ENCODE measurements at regions not wholly inside any gene's neighbourhood (a gene's known extent, or its start where the extent isn't known, plus 50 kb on each side); places are given as distances from the start of the nearest gene placed in this dataset.
"Not testable (repeated sequence)": the region's sequence is repeated elsewhere in the genome, so short reads cannot be mapped to it uniquely, and the experiment has no call there.

DNA sequence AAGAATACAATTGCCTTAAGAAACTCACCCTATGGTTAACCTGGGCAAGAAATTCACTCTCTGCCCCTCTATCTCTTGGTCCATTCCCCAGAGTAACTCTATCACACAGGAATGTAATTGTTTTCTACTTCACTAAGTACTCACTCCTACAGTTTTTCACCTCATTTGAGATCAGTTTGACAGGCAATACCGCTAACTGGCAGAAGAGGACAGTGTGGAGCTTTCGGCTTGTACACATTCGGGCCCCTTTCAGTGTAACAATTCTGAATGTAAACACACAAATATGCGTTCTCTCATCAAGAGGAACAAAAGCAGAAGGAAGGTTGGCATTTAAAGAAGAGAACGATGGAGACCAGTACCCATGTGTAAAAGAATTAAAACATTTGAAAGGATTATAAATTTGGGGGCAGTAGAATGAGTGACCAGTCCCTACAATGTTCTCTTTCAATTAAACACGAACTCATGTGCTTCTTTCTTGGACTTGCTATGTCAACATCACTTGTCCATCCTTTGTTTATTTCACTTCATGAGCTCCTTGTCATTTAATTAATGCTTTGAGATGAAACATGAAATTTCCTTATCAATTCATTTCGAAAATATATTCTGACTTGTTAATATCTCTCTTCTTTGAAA is 188.5 kb upstream of the GRAMD2B start:
- DNase-seq (ENCODE audit: low read depth) = no peak

GRCh38 chr5:126235628-126236027 is 187.6 kb upstream of the GRAMD2B start:
- no peak for DNase-seq (ENCODE audit: low read depth)

DNA sequence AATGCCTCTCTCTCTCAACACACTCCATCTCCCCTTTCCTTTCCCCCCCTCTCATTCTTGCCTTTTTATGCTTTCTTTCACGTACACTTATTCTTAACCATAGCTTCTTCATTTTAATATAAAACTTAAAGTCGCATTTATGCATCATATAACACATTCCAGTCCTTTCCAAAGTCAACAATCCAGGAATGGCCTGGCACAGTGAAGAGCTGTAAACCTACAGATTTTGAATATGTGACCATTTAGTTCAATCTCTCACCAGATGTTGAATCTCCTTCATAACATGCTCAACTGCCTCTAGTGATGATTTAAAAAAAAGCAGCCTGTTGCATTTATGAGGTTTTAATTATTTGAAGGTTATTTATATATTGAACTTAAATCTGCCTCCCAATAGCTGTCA is 186.2 kb upstream of the GRAMD2B start:
- no peak for DNase-seq (ENCODE audit: low read depth)

- no peak for DNase-seq (ENCODE audit: low read depth)
Measured at GRCh38 chr5:126248611-126249010, 174.6 kb upstream of the GRAMD2B start.

DNA sequence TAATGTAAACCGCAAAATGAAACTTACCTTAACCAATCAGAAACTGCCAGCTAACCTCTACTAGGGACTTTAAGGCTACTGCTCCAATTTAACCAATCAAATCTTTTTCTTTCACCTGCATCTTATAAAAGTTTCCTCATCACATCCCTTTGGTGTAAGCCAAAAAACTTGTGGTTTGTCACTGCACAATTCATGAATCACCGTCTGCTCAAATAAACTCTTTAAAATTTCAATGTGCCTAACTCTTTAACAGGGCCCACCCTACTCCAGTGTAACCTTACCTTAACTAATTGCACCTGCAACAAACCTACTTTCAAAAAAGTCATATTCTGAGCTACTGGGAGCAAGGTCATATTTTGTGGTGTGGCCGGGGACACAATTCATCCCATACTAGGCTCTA is 172.2 kb upstream of the GRAMD2B start:
- DNase-seq (ENCODE audit: low read depth) = no peak

- DNase-seq (ENCODE audit: low read depth) = no peak
Measured at GRCh38 chr5:126253406-126253805, 169.8 kb upstream of the GRAMD2B start.

- DNase-seq (ENCODE audit: low read depth) = no peak
Measured at GRCh38 chr5:126263591-126264184, 159.5 kb upstream of the GRAMD2B start.

DNA sequence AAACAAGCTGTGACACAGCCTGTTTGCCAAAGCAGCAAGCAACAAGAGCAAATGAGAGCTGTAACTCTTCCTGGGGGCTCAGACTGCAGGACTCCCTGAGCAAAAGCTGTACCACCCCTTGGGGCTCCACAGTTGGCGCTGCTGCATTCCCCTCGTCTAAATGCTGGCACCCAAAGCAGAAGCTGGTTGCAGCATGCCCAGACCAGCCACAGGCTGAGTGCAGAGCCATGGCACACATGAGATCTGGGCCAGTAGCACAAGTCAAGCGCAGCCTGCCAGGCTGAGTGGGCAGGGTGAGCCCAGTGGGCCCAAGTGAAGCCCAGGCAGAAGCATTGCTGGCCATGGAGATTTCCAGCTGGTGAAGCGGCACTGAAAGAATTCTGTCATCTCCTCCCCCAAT is 157.3 kb upstream of the GRAMD2B start:
- no peak for DNase-seq (ENCODE audit: low read depth)

- DNase-seq (ENCODE audit: low read depth) = no peak
Measured at GRCh38 chr5:126267438-126267837, 155.8 kb upstream of the GRAMD2B start.

- no peak for DNase-seq (ENCODE audit: low read depth)
Measured at GRCh38 chr5:126268697-126269315, 154.4 kb upstream of the GRAMD2B start.

GRCh38 chr5:126269511-126269910 is 153.7 kb upstream of the GRAMD2B start:
- no peak for DNase-seq (ENCODE audit: low read depth)

DNA sequence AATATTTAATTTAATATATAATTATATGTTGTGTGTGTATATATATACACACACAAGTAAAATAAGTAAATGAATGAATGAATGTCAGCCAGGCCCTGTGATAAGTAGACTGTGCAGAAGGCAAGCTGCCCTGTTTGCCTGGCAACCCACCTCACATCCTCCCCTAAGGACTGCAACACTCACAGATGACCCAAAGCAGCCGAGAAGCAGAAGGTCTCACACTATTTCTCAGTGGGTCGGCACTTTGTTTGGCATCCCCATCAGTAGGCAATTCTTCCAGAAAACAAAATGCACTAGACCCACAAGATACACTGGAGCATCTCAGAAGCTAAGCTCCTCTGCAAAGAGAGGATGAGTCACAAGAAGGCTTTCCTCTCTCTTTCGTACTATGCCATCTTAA is 152.1 kb upstream of the GRAMD2B start:
- DNase-seq (ENCODE audit: low read depth) = no peak

DNA sequence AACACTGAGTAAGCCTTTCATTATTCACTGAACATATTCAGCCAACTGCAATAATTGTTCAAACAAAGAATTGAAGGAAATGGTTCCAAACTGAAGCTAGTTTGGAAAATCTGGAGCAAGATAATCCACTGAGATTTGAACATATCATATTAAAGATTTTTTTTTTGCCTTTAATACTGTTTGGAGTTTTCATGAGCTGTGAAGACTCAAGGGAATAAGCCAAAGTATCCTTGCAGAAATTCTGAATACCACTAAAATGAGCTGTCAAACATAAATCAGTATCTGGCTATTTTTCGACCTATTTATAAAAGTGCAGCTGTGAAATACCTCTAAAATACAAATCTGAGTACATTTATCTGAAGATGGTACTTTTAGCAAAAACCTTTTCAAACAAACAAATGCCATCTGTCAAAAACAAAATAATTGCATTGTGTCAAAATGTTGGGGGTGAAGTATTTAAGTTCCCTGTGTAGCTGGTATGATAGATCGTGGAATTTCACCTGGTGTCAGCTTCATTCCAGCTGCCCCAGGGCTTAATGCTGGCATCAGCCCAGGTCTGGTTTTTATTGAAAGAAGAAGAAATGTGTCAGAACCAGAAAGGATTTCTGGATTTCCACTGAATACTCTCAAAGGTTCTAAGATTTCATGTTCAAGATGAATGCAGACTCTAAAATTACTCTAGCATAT is 149.0 kb upstream of the GRAMD2B start:
- DNase-seq (ENCODE audit: low read depth) = no peak

DNA sequence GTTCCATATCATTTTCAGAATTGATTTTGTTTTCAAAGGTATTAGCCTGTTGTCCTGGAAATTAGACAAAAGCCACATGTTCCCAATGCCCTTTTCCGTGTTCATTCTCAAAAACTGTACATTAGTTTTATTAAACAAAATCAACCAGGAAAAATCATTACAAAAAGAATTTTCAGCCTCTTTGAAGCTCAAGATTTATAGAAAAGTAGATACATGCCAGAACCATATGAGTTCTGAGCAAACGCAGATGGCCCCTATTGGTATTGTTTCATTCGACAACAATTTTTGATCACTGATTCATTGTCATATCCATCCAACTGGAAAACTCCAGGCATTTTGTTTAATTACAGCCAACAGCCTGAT is 148.5 kb upstream of the GRAMD2B start:
- DNase-seq (ENCODE audit: low read depth) = no peak

- DNase-seq (ENCODE audit: low read depth) = no peak
Measured at GRCh38 chr5:126277762-126278161, 145.4 kb upstream of the GRAMD2B start.

DNA sequence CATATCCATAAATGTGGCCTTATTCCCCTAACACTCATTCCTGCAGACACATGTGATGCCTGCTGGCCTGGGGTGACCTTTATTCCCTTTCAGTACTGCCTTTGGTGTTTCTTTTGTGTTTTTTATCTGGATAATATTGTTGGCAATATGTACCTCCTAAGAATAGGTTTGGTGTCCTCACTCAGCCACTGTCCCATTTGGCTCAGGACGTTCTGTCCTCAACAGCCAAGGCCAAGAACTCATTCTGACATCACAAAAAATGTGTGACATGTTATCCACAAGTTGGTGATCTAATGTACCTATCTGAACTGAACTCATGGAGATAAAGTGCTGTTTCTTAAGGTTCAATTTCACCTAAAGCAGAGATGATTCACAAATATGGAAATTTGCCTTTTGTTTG is 142.9 kb upstream of the GRAMD2B start:
- DNase-seq (ENCODE audit: low read depth) = no peak

DNA sequence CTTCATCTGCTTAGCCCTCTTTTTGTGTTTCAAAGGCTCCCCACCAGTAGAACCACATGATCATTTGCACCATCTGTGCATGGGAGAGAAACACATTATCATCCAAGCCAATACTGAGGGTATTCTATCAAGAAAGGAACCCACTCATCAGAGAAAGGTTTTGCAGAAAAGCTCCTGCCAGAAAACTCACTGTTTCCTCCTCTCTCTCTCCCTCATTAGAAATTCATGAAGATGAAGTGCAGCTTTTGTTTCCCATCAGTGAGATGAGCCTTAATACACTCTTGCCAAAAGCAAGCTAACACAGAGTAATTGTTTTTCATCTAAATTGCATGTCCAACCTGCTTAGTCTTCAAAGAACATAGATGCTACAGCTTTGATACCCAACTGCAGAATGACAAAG is 142.4 kb upstream of the GRAMD2B start:
- no peak for DNase-seq (ENCODE audit: low read depth)

GRCh38 chr5:126284977-126285696 is 138.1 kb upstream of the GRAMD2B start:
- DNase-seq (ENCODE audit: low read depth) = no peak

GRCh38 chr5:126296121-126296520 is 127.1 kb upstream of the GRAMD2B start:
- not testable (repeated sequence) for DNase-seq (ENCODE audit: low read depth)

GRCh38 chr5:126300293-126300692 is 122.9 kb upstream of the GRAMD2B start:
- DNase-seq (ENCODE audit: low read depth) = no peak

- DNase-seq (ENCODE audit: low read depth) = no peak
Measured at GRCh38 chr5:126301056-126301455, 122.2 kb upstream of the GRAMD2B start.

- DNase-seq (ENCODE audit: low read depth) = no peak
Measured at GRCh38 chr5:126309860-126310259, 113.3 kb upstream of the GRAMD2B start.

DNA sequence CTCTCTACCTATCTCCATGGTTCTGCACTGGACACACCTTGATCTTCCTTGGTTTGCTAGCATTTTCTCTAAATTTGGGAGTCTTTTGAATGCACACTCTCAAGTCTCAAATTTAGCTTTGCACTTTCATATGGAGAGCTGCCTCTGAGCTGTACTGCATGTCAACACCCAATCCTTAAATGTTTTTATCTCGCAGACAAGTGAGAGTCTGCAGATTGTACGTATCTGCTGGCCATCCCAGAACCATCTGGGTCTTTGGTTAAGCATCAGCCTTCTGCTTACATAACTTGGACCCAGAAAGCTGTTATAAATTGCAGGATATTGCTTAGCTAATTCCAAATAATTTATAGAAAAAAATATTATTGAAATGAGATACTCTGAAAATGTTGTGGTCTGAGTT is 111.4 kb upstream of the GRAMD2B start:
- no peak for DNase-seq (ENCODE audit: low read depth)

Data from fibroblast of the conjunctiva (primary cell).